Uterus (tissue), 2 donors: ENCODE measurements at regions not wholly inside any gene's neighbourhood (a gene's known extent, or its start where the extent isn't known, plus 50 kb on each side); places are given as distances from the start of the nearest gene placed in this dataset.

Experiments used
- CTCF ChIP-seq, 4 experiments: fragments of 200-600 bp in 2 of 4; fragments of 450-650 bp in 2 of 4; sonication (generic) in 2 of 4; IDR thresholded peaks; one replicate each; pipeline ENCODE4 v1.5.1; 2016 to 2019; ENCODE audit warnings: antibody characterized with exemption in 4 of 4, mild to moderate bottlenecking in 2 of 4, moderate library complexity in 1 of 4
- POLR2A ChIP-seq, 2 donors: fragments of 450-650 bp; IDR thresholded peaks; one replicate each; pipeline ENCODE4 v1.6.1; 2016; ENCODE audit warnings: antibody characterized with exemption in 2 of 2, mild to moderate bottlenecking in 1 of 2, moderate library complexity in 1 of 2

GRCh38 chr2:228526687-228527086 is 345.2 kb upstream of the SPHKAP start:
- no peak for TF ChIP-seq CTCF (IDR thresholded peaks at IDR 0.05)
- TF ChIP-seq POLR2A (IDR thresholded peaks at IDR 0.05), result no peak
